HG03139 (cell line): ENCODE measurements at regions not wholly inside any gene's neighbourhood (a gene's known extent, or its start where the extent isn't known, plus 50 kb on each side); places are given as distances from the start of the nearest gene placed in this dataset.

Experiments used
- ATAC-seq: cut with Tn5 transposase; IDR thresholded peaks from one replicate; pipeline ENCODE4 v1.9.1; 2021; ENCODE audit not compliant: unreplicated experiment

- no peak for ATAC-seq
Measured at GRCh38 chr6:170162775-170163404, 128.0 kb downstream of the DLL1 start.

DNA sequence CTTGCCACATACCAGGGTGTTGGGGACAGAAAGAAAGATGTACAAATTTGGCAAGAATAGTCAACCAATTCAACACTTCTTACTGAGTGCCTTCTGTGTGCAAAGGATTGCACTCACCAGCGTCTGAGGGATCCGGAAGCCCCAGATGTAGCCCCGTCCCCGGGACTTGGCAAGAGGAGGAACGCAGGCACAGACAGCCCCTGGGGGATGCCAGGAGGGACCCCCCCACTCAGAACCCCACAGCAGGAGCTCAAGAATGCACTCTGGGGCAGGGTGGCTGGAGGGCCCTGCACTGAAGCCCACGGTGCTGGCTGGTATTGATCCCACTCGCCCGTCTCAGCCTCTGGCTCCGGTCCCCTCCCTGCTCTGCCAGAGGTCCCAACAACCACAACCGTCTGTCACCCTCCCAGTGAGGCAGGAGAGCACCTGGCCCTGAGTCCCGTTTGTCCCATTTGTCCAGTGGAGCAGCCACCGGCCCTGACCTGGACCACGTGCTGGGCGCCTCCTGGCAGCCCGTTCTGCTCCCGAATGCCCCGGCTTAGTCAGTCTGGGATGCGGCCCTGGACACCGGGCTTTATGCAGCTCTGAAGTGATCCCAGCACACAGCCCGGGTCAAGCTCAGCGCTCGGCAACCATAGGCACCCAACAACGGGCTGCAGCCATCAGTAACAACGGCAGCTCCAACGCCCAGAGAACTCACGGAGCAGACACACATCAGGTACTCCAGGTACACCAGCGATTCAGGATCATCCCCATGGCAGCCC is 128.7 kb downstream of the DLL1 start:
- ATAC-seq = no peak

- no peak for ATAC-seq
Measured at GRCh38 chr6:170160628-170161611, 130.0 kb downstream of the DLL1 start.

DNA sequence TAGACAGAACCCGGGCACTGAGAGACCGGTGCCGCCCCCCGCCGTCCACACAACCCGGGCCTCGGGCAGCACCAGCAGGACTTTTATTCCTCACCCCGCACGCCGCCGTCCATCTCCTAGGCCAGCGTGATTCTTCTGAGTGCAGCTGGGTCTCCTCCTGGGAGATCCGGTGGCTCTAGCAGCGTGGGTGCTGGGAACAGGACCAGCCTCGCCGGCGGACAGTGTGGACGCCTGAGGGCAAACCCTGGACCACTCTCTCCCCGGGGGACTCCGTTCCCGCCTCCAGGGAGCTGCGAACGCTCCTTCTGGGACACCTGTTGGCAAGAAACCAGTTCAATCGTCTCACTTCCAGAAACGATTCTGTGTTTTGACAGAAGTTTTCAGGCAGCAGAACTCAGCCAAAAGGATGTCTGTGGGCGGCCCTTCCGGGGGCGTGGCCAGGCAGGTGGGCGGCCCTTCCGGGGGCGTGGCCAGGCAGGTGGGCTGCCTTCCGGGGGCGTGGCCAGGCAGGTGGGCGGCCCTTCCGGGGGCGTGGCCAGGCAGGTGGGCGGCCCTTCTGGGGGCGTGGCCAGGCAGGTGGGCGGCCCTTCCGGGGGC is 130.7 kb downstream of the DLL1 start:
- no peak for ATAC-seq

DNA sequence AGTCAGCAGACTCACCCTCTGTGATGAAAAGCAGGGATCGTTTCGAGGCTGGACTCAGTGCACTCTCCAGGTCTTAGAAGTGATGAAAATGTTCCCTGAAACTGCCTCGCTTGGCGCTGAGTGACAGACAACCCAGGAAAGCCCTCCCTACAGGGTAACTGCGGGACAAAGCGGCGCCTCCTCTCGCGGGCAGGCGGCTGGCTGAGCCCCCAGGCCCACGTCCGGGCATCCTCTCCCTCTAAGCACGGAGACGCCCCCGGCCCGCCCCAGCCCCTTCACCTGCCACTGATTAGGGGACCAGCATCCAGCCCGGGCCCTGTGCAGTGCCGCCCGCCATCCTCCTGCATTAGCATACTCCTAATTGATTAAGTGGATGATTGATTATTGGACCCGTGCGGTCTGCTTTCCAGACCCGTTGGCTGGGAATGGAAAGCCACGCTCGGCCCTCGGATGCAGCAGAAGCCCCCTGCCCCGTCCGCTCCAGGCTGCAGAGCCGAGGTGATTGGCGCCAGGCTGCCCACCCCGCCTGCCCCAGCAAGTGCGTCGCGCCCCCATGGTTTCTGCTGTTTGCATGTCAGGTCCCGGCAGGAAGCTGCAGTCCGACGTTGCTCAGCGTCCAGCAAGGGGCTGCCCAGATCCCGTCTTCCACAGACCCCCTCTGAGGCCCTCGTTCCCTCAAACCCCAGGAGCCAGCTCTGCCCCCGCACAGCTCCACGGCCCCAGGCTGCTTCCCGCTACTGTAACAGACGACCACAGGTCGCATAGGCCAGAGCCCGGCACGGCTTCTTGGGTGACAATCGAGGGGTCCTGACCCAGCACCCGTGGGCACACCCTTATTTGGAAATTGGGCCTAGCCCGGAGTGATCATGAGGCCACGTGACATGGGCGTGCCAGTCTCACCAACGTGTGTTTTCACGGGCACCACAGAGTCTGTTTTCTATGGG is 131.6 kb downstream of the DLL1 start:
- ATAC-seq = no peak

- no peak for ATAC-seq
Measured at GRCh38 chr6:170158296-170159021, 132.4 kb downstream of the DLL1 start.

GRCh38 chr6:170157567-170158218 is 133.2 kb downstream of the DLL1 start:
- no peak for ATAC-seq

DNA sequence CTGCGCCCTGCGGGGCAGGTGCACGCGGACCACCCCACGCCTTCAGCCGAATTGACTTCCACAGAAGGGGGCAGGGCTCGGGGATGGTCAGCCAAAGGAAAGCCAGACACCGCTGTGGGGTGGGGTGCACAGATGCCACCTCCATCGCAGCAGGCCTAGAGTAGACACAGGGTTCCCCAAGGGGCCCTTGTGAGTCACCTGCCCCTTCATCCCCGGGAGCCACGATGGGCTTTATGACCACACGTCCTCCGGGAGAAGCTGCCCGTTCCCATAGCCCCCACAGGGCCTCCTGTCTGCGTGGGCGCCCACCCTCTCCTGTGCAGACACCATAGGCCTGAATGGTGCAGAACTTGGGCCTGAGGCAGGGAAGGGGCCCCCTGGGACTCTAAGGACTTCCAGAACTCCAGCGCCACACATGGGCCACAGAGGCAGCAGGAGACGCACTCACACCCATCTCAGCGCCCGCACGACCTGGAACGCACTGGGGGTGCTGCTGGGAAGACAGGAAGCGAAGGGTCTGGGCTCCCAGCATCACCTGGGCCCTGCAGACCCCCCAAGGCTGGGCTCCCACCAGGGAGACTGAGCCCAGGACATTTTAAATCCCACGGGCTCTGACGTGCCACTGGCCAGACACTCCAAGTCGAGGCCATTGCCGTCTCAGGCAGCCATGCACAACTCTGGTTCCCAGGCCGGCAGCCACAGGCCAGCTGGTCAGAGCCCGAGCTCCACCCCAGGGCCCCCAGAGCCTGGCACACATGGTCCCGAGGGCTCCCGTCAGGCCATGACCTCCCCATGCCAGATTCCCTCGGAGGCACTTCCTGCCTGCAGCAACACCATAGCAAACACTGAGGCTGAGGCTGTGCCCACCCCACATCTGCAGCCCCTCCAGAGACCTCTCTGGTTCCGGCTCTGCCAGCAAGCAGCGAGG is 134.2 kb downstream of the DLL1 start:
- no peak for ATAC-seq

DNA sequence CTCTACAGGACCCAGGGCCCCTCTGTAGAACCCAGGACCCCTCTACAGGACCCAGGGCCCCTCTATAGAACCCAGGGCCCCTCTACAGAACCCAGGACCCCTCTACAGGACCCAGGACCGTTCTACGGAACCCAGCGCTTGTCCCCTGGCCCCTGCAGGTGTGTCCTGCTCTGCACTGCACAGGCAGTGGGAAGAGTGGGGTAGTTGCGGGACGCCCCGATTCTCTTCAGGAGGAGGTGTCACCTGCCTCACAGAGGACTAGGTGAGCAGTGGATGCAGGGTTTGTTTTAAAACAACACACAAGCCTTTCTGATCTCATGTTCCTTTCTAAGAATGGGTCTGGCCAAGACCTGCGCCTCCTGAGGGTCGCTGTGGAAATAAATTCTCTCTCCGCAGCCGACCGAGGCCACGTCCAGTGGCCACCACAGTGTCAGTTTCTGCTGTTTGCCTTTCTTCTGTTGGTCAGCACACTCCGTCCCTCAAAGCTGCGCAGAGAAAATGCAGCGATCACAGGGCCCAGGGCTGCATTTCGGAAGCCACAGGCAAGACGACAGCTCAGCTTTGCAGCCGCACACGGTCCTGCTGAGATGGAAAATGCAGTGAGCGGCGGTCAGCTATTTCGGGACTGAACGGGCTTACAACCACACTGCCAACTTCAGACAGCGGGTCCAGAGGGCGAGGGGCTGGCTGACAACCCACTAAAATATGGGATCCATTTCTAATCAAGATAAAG is 135.2 kb downstream of the DLL1 start:
- no peak for ATAC-seq

- no peak for ATAC-seq
Measured at GRCh38 chr6:170153436-170154319, 137.2 kb downstream of the DLL1 start.

DNA sequence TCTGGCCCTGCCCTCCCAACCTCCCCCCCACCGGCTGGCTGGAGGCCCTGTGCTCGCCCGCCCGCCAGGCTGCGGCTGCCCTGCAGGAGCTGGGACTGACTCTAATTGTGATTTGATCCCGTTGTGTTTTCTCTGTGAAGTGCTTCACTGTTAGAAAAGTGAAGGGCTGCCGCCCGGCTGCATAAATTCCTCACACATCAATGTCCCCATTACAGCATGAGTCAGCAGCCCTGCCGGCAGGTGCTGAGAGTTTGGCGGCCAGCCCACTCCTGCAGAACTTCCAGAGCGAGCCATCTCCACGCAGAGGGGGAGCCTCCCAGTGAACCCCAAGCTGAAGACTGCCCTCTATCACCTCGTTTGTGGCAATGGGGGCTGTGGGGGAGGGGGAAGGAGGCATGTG is 137.9 kb downstream of the DLL1 start:
- ATAC-seq = no peak

GRCh38 chr6:170152124-170152926 is 138.6 kb downstream of the DLL1 start:
- no peak for ATAC-seq

DNA sequence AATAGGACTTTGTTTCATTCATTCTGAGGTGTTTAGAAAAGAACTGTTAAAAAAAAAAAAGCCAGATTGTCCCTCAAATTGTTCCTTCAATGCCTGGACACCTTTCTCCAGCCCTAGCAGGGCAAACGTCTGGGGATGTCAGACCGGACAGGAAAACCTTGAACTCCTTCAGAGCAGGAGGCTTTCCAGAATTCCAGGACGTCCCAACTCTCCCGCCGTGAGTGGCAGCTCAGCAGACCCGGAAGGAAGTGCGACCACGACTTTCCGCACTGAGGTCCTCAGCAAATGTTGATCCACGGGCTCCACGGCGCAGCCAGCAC is 139.1 kb downstream of the DLL1 start:
- ATAC-seq = no peak

GRCh38 chr6:170151321-170151771 is 139.5 kb downstream of the DLL1 start:
- ATAC-seq = no peak

- no peak for ATAC-seq
Measured at GRCh38 chr6:170150590-170150945, 140.3 kb downstream of the DLL1 start.
